ENCODE measurements at regions not wholly inside any gene's neighbourhood (a gene's known extent, or its start where the extent isn't known, plus 50 kb on each side); places are given as distances from the start of the nearest gene placed in this dataset.

DNA sequence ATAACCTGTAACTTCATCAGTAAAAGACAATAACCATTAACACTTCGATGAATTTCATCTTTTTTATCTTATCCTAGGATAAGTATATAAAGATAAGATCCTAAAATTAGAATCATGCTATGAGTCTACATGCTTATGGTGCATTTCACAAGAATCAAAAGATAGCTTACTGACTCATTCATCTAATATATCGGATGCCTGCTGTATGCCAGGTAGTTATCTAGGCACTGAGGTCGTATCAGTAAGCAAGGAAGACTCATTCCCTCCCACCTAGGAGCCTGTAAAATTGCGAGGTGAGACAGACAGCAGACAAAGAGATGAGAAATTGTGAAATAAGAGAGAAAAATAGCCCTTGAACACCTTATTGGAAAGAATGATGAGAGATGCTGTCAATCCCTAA is 240.6 kb upstream of the ADAMTSL1 start:
- Histone ChIP-seq H3K27me3 (ENCODE audit: control insufficient read depth, insufficient read depth, low read length, poor library complexity, severe bottlenecking) (no peaks in the 10 kb centered on the region), H3K4me1 (ENCODE audit: control insufficient read depth, insufficient read depth, low read length) (no peaks in the 10 kb centered on the region), H3K27ac (ENCODE audit: insufficient read depth, low read depth, low read length, poor library complexity, severe bottlenecking) (no peak overlapping the region), H3K4me3 (ENCODE audit: insufficient read depth, low read depth, low read length) (no peak overlapping the region), H3K36me3 (ENCODE audit: control insufficient read depth, insufficient read depth, low read length) (no peaks in the 10 kb centered on the region), H3K9me3 (ENCODE audit: control insufficient read depth, low read length) (no peaks in the 10 kb centered on the region)
- 96 to 100% methylated on average over 3 of the region's 4 CpGs for WGBS, 2 experiments

GRCh38 chr9:18233776-18234445 is 240.0 kb upstream of the ADAMTSL1 start:
- Histone ChIP-seq H3K4me3 (ENCODE audit: insufficient read depth, low read depth, low read length) (no peak overlapping the region), H3K27me3 (ENCODE audit: control insufficient read depth, insufficient read depth, low read length, poor library complexity, severe bottlenecking) (no peaks in the 10 kb centered on the region), H3K4me1 (ENCODE audit: control insufficient read depth, insufficient read depth, low read length) (no peaks in the 10 kb centered on the region), H3K36me3 (ENCODE audit: control insufficient read depth, insufficient read depth, low read length) (no peaks in the 10 kb centered on the region), H3K9me3 (ENCODE audit: control insufficient read depth, low read length) (no peaks in the 10 kb centered on the region), H3K27ac (ENCODE audit: insufficient read depth, low read depth, low read length, poor library complexity, severe bottlenecking) (no peak overlapping the region)
- 89 to 91% methylated on average over 6 of the region's 6 CpGs for WGBS, 2 experiments

GRCh38 chr9:18235181-18235908 is 238.6 kb upstream of the ADAMTSL1 start:
- Histone ChIP-seq H3K36me3 (ENCODE audit: control insufficient read depth, insufficient read depth, low read length) (no peaks in the 10 kb centered on the region), H3K27me3 (ENCODE audit: control insufficient read depth, insufficient read depth, low read length, poor library complexity, severe bottlenecking) (no peaks in the 10 kb centered on the region), H3K4me1 (ENCODE audit: control insufficient read depth, insufficient read depth, low read length) (no peaks in the 10 kb centered on the region), H3K4me3 (ENCODE audit: insufficient read depth, low read depth, low read length) (no peak overlapping the region), H3K27ac (ENCODE audit: insufficient read depth, low read depth, low read length, poor library complexity, severe bottlenecking) (no peak overlapping the region), H3K9me3 (ENCODE audit: control insufficient read depth, low read length) (no peaks in the 10 kb centered on the region)
- WGBS, 2 experiments = 94 to 96% methylated on average over 6 of the region's 6 CpGs

DNA sequence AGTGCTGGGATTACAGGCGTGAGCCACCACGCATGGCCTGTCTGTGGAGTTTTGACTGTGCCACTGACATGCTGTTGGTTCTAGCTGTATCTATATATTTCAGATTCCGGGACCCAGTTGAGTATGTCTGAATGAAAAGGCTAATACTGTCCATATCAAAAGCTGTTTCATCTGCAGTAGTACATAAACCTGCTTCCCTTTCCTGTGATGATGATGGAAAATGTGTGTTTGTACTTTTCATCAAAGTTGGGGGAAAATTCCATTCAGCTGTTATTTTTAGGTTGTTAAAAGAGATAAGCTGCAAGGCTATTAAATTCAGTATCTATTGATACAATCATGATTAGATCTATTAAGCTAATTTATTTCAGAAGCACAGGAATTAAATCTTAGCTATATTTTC is 237.6 kb upstream of the ADAMTSL1 start:
- WGBS, 2 experiments = 91 to 95% methylated on average over 3 of the region's 3 CpGs
- Histone ChIP-seq H3K27ac (ENCODE audit: insufficient read depth, low read depth, low read length, poor library complexity, severe bottlenecking) (no peak overlapping the region), H3K4me1 (ENCODE audit: control insufficient read depth, insufficient read depth, low read length) (no peaks in the 10 kb centered on the region), H3K36me3 (ENCODE audit: control insufficient read depth, insufficient read depth, low read length) (no peaks in the 10 kb centered on the region), H3K9me3 (ENCODE audit: control insufficient read depth, low read length) (no peaks in the 10 kb centered on the region), H3K4me3 (ENCODE audit: insufficient read depth, low read depth, low read length) (no peak overlapping the region), H3K27me3 (ENCODE audit: control insufficient read depth, insufficient read depth, low read length, poor library complexity, severe bottlenecking) (no peaks in the 10 kb centered on the region)

GRCh38 chr9:18237776-18238175 is 236.2 kb upstream of the ADAMTSL1 start:
- no peaks in the 10 kb centered on the region for H3K9me3 ChIP-seq (ENCODE audit: control insufficient read depth, low read length)
- no peaks in the 10 kb centered on the region for H3K4me1 ChIP-seq (ENCODE audit: control insufficient read depth, insufficient read depth, low read length)
- no peak overlapping the region for H3K4me3 ChIP-seq (ENCODE audit: insufficient read depth, low read depth, low read length)
- WGBS, 2 experiments = 87 to 88% methylated on average over 3 of the region's 3 CpGs
- no peaks in the 10 kb centered on the region for H3K36me3 ChIP-seq (ENCODE audit: control insufficient read depth, insufficient read depth, low read length)
- no peaks in the 10 kb centered on the region for H3K27me3 ChIP-seq (ENCODE audit: control insufficient read depth, insufficient read depth, low read length, poor library complexity, severe bottlenecking)
- no peak overlapping the region for H3K27ac ChIP-seq (ENCODE audit: insufficient read depth, low read depth, low read length, poor library complexity, severe bottlenecking)

GRCh38 chr9:18238254-18238653 is 235.7 kb upstream of the ADAMTSL1 start:
- Histone ChIP-seq H3K4me3 (ENCODE audit: insufficient read depth, low read depth, low read length) (no peak overlapping the region), H3K27ac (ENCODE audit: insufficient read depth, low read depth, low read length, poor library complexity, severe bottlenecking) (no peak overlapping the region), H3K36me3 (ENCODE audit: control insufficient read depth, insufficient read depth, low read length) (no peaks in the 10 kb centered on the region), H3K4me1 (ENCODE audit: control insufficient read depth, insufficient read depth, low read length) (no peaks in the 10 kb centered on the region), H3K9me3 (ENCODE audit: control insufficient read depth, low read length) (no peaks in the 10 kb centered on the region), H3K27me3 (ENCODE audit: control insufficient read depth, insufficient read depth, low read length, poor library complexity, severe bottlenecking) (no peaks in the 10 kb centered on the region)
- 86 to 89% methylated on average over 2 of the region's 2 CpGs for WGBS, 2 experiments

DNA sequence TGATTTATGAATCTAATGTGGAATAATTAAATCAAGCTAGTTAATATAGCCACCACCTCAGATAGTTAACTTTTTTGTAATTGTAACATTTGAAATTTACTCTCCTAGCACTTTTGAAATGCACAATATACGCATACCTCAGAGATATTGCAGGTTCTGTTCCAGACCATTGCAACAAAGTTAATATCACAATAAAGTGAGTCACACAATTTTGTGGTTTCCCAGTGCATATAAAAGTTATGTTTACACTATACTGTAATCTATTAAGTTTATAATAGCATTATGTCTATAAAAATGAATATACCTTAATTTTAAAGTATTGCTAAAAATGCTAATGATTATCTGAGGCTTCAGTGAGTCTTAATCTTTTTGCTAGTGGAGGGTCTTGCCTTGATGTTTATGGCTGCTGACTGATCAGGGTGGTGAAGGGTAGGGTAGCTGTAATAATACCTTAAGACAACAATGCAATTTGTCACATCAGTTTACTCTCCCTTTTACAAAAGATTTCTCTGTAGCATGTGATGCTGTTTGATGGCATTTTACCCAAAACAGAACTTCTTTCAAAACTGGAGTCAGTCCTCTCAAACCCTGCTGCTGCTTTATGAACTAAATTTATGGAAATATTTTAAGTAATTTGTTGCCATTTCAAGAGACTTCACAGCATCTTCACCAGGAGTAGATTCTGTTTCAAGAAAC is 235.1 kb upstream of the ADAMTSL1 start:
- WGBS, 2 experiments = 86 to 94% methylated on average over 1 of the region's 1 CpG
- Histone ChIP-seq H3K4me3 (ENCODE audit: insufficient read depth, low read depth, low read length) (no peak overlapping the region), H3K9me3 (ENCODE audit: control insufficient read depth, low read length) (no peaks in the 10 kb centered on the region), H3K36me3 (ENCODE audit: control insufficient read depth, insufficient read depth, low read length) (no peaks in the 10 kb centered on the region), H3K27me3 (ENCODE audit: control insufficient read depth, insufficient read depth, low read length, poor library complexity, severe bottlenecking) (no peaks in the 10 kb centered on the region), H3K27ac (ENCODE audit: insufficient read depth, low read depth, low read length, poor library complexity, severe bottlenecking) (no peak overlapping the region), H3K4me1 (ENCODE audit: control insufficient read depth, insufficient read depth, low read length) (no peaks in the 10 kb centered on the region)

DNA sequence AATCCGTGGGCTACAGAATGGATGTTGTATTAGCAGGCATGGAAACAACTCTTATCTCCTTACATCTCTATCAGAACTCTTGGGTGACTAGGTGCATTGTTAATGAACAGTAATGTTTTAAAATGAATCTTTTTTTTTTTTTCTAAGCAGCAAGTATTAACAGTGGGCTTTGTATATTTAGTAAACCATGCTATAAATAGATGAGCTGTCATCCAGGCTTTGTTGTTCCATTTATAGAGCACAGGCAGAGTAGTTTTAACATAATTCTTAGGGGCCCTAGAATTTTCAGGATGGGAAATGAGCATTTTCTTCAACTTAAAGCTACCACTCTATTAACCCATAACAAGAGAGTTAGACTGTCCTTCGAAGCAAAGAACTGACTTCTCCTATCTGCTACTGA is 233.7 kb upstream of the ADAMTSL1 start:
- Histone ChIP-seq H3K27ac (ENCODE audit: insufficient read depth, low read depth, low read length, poor library complexity, severe bottlenecking) (no peak overlapping the region), H3K36me3 (ENCODE audit: control insufficient read depth, insufficient read depth, low read length) (no peaks in the 10 kb centered on the region), H3K27me3 (ENCODE audit: control insufficient read depth, insufficient read depth, low read length, poor library complexity, severe bottlenecking) (no peaks in the 10 kb centered on the region), H3K4me1 (ENCODE audit: control insufficient read depth, insufficient read depth, low read length) (no peaks in the 10 kb centered on the region), H3K9me3 (ENCODE audit: control insufficient read depth, low read length) (no peaks in the 10 kb centered on the region), H3K4me3 (ENCODE audit: insufficient read depth, low read depth, low read length) (no peak overlapping the region)
- 0% methylated on average over 1 of the region's 2 CpGs; no CpG with 5 or more reads in 1 of the 2 experiments for WGBS, 2 experiments

DNA sequence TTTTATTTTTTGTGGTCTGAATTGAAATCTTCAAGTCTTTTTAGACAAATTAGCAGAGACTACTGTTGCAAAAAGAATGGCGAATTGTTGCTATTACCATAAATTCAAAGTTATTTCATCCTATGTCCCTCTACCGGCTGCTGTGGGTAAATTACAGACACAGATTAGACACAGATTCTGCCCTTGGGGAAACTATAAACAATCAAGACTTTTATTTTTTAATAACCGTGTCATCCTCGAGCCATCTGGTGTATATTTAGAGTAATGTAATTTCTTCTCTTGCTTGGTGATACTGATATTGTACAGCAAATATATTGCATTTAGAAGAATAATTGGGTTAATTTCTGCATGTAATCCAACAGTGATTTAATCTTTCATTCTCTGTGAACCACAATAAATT is 228.0 kb upstream of the ADAMTSL1 start:
- Histone ChIP-seq H3K9me3 (ENCODE audit: control insufficient read depth, low read length) (no peaks in the 10 kb centered on the region), H3K4me3 (ENCODE audit: insufficient read depth, low read depth, low read length) (no peak overlapping the region), H3K27ac (ENCODE audit: insufficient read depth, low read depth, low read length, poor library complexity, severe bottlenecking) (no peak overlapping the region), H3K4me1 (ENCODE audit: control insufficient read depth, insufficient read depth, low read length) (no peaks in the 10 kb centered on the region), H3K36me3 (ENCODE audit: control insufficient read depth, insufficient read depth, low read length) (no peaks in the 10 kb centered on the region), H3K27me3 (ENCODE audit: control insufficient read depth, insufficient read depth, low read length, poor library complexity, severe bottlenecking) (no peaks in the 10 kb centered on the region)
- WGBS, 2 experiments = 85 to 94% methylated on average over 2 to 4 of the region's 4 CpGs

DNA sequence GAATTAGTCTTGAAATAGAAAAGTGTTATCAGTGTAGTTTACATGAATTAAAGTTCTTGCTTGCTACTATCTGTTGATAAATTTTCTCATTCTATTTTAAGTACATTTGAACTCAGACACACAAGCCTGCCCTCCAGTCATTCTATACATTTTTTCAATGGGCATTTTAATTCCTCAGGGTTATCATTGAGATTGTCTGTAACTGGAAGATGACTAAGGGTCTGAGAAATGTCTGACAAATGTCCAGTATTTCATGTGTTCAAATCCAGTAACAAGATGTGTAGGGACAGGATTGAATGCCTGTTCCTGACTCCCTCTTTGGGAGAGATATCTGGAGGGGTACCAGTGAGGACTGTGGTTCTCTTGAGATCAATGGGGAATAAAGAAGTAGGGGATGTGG is 223.9 kb upstream of the ADAMTSL1 start:
- H3K27me3 ChIP-seq (ENCODE audit: control insufficient read depth, insufficient read depth, low read length, poor library complexity, severe bottlenecking) = no peaks in the 10 kb centered on the region
- H3K27ac ChIP-seq (ENCODE audit: insufficient read depth, low read depth, low read length, poor library complexity, severe bottlenecking) = no peak overlapping the region
- H3K36me3 ChIP-seq (ENCODE audit: control insufficient read depth, insufficient read depth, low read length) = no peaks in the 10 kb centered on the region
- no peak overlapping the region for H3K4me3 ChIP-seq (ENCODE audit: insufficient read depth, low read depth, low read length)
- no peaks in the 10 kb centered on the region for H3K4me1 ChIP-seq (ENCODE audit: control insufficient read depth, insufficient read depth, low read length)
- no peaks in the 10 kb centered on the region for H3K9me3 ChIP-seq (ENCODE audit: control insufficient read depth, low read length)
